ENCODE measurements at regions not wholly inside any gene's neighbourhood (a gene's known extent, or its start where the extent isn't known, plus 50 kb on each side); places are given as distances from the start of the nearest gene placed in this dataset.

DNA sequence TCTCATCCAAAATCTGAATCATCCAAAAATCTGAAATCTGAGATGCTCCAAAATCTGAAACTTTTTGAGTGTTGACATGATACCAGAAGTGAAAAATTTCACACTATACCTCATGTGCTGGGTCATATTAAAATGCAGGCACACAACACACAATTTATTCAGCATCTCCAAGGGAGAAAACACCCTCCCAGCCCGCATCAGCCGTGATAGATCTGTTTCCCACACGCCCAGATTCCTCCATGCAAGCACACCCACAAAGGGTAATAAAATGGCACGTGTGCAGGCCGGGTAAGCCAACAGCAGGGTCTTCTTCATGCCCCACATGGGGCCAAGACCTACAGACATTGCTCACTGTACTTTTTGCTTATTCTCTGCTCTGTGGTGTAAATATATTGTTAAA, 173.1 kb upstream of the FERD3L start:
- H3K36me3 ChIP-seq (replicated peaks in 1 of 2; ENCODE audit: control extremely low read depth in 1 of 2, control insufficient read depth in 1 of 2, extremely low read depth in 1 of 2, insufficient read depth in 2 of 2, low read length in 1 of 2): no peaks in the 10 kb centered on the region
- H3K79me2 ChIP-seq (ENCODE audit: control insufficient read depth, insufficient read depth, low read length): no peaks in the 10 kb centered on the region
- no peaks in the 10 kb centered on the region for H3K27me3 ChIP-seq (replicated peaks in 1 of 4; ENCODE audit: control extremely low read depth in 1 of 4, control insufficient read depth in 3 of 4, insufficient read depth in 4 of 4, low read length in 3 of 4)
- H3K4me1 ChIP-seq (ENCODE audit: control insufficient read depth in 2 of 2, insufficient read depth in 2 of 2, low read length in 2 of 2): no peaks in the 10 kb centered on the region
- H3K9ac ChIP-seq (ENCODE audit: low read length): no peak overlapping the region
- intact Hi-C loops (cut with micrococcal nuclease): no loop called here
- H2AFZ ChIP-seq (ENCODE audit: insufficient read depth, low read depth, low read length, poor library complexity, severe bottlenecking): no peak overlapping the region
- ChIA-PET CTCF (no interaction called here), POLR2A (no interaction called here)
- no peaks in the 10 kb centered on the region for H3K9me3 ChIP-seq (ENCODE audit: control extremely low read depth in 1 of 3, control insufficient read depth in 2 of 3, insufficient read depth in 1 of 3, low read length in 2 of 3)
- H3K9me3 Mint-ChIP-seq (ENCODE audit: insufficient read depth): no peaks in the 10 kb centered on the region
- H3K27ac ChIP-seq (ENCODE audit: low read length in 2 of 2): no peak overlapping the region
- no peak overlapping the region for H3K4me2 ChIP-seq (replicated peaks; ENCODE audit: low read depth, low read length, poor library complexity, severe bottlenecking)
- TF ChIP-seq, protein P1, sequence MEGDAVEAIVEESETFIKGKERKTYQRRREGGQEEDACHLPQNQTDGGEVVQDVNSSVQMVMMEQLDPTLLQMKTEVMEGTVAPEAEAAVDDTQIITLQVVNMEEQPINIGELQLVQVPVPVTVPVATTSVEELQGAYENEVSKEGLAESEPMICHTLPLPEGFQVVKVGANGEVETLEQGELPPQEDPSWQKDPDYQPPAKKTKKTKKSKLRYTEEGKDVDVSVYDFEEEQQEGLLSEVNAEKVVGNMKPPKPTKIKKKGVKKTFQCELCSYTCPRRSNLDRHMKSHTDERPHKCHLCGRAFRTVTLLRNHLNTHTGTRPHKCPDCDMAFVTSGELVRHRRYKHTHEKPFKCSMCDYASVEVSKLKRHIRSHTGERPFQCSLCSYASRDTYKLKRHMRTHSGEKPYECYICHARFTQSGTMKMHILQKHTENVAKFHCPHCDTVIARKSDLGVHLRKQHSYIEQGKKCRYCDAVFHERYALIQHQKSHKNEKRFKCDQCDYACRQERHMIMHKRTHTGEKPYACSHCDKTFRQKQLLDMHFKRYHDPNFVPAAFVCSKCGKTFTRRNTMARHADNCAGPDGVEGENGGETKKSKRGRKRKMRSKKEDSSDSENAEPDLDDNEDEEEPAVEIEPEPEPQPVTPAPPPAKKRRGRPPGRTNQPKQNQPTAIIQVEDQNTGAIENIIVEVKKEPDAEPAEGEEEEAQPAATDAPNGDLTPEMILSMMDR (IDR thresholded peaks at IDR 0.05): no peak
- TF ChIP-seq EZH2 (IDR thresholded peaks at IDR 0.05; ENCODE audit: borderline replicate concordance, insufficient read depth, low read depth, low read length, poor library complexity, severe bottlenecking): no peak
- no peaks in the 10 kb centered on the region for H3K27me3 Mint-ChIP-seq
- ATAC-seq (ENCODE audit: low read depth) (no peak), DNase-seq (no peak)
- WGBS (ENCODE audit: insufficient coverage): 80% methylated on average over 3 of the region's 5 CpGs
- no peak overlapping the region for H3K4me3 Mint-ChIP-seq
- no peaks in the 10 kb centered on the region for H3K4me1 Mint-ChIP-seq
- no peaks in the 10 kb centered on the region for H4K20me1 ChIP-seq (ENCODE audit: control insufficient read depth, insufficient read depth, low read length, poor library complexity, severe bottlenecking)
- no peak overlapping the region for H3K27ac Mint-ChIP-seq
- H3K4me3 ChIP-seq (ENCODE audit: control extremely low read depth in 1 of 5, extremely low read depth in 1 of 5, insufficient read depth in 1 of 5, low read depth in 2 of 5, low read length in 4 of 5): no peak overlapping the region

DNA sequence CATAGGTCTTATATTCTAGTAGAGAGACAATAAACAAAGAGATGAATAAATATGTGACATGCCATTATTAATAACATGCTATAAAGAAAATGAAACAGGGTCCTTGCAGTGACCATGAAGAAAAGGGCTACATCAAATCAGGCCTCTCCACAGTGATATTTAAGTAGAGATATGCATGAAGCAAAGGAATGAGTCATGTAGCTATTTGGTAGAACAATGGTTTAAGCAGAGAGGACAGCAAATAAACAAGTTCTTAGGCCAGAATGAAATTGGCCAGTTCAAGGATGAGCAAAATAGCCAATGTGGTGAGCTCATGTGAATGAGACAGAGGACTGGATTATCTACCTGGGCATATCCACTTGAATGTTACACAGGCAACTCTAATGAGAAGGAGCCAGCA, 172.2 kb upstream of the FERD3L start:
- no peaks in the 10 kb centered on the region for H3K27me3 ChIP-seq (replicated peaks in 1 of 4; ENCODE audit: control extremely low read depth in 1 of 4, control insufficient read depth in 3 of 4, insufficient read depth in 4 of 4, low read length in 3 of 4)

More for the DNA sequence above, 172.2 kb upstream of the FERD3L start:
- Mint-ChIP-seq H3K4me1 (no peaks in the 10 kb centered on the region), H3K27me3 (no peaks in the 10 kb centered on the region), H3K27ac (no peak overlapping the region), H3K4me3 (no peak overlapping the region), H3K9me3 (ENCODE audit: insufficient read depth) (no peaks in the 10 kb centered on the region)
- H3K4me1 ChIP-seq (ENCODE audit: control insufficient read depth in 2 of 2, insufficient read depth in 2 of 2, low read length in 2 of 2): no peaks in the 10 kb centered on the region
- H2AFZ ChIP-seq (ENCODE audit: insufficient read depth, low read depth, low read length, poor library complexity, severe bottlenecking): no peak overlapping the region
- intact Hi-C loops (cut with micrococcal nuclease): no loop called here
- no peaks in the 10 kb centered on the region for H3K9me3 ChIP-seq (ENCODE audit: control extremely low read depth in 1 of 3, control insufficient read depth in 2 of 3, insufficient read depth in 1 of 3, low read length in 2 of 3)
- H3K9ac ChIP-seq (ENCODE audit: low read length): no peak overlapping the region
- CTCF ChIA-PET: no interaction called here
- no peak overlapping the region for H3K4me2 ChIP-seq (replicated peaks; ENCODE audit: low read depth, low read length, poor library complexity, severe bottlenecking)
- H3K4me3 ChIP-seq (ENCODE audit: control extremely low read depth in 1 of 5, extremely low read depth in 1 of 5, insufficient read depth in 1 of 5, low read depth in 2 of 5, low read length in 4 of 5): no peak overlapping the region
- TF ChIP-seq EZH2 (IDR thresholded peaks at IDR 0.05; ENCODE audit: borderline replicate concordance, insufficient read depth, low read depth, low read length, poor library complexity, severe bottlenecking): no peak
- TF ChIP-seq, protein P1 (IDR thresholded peaks at IDR 0.05): no peak
- H4K20me1 ChIP-seq (ENCODE audit: control insufficient read depth, insufficient read depth, low read length, poor library complexity, severe bottlenecking): no peaks in the 10 kb centered on the region
- no peak for ATAC-seq (ENCODE audit: low read depth)
- DNase-seq: no peak
- H3K36me3 ChIP-seq (replicated peaks in 1 of 2; ENCODE audit: control extremely low read depth in 1 of 2, control insufficient read depth in 1 of 2, extremely low read depth in 1 of 2, insufficient read depth in 2 of 2, low read length in 1 of 2): no peaks in the 10 kb centered on the region
- H3K27ac ChIP-seq (ENCODE audit: low read length in 2 of 2): no peak overlapping the region
- H3K79me2 ChIP-seq (ENCODE audit: control insufficient read depth, insufficient read depth, low read length): no peaks in the 10 kb centered on the region
- POLR2A ChIA-PET: no interaction called here

Measured in B cell (primary cell).